Right cardiac atrium (tissue), 5 donors: ENCODE measurements at regions not wholly inside any gene's neighbourhood (a gene's known extent, or its start where the extent isn't known, plus 50 kb on each side); places are given as distances from the start of the nearest gene placed in this dataset.

ENCODE experiments used
- ATAC-seq, 2 donors: fragments of 200-7000 bp; cut with Tn5 transposase; one replicate each; pipeline versions ENCODE4 v1.8.0 to v1.9.1; 2020; ENCODE audit warnings: moderate library complexity in 2 of 2, mild to moderate bottlenecking in 1 of 2
- DNase-seq, 3 donors: peaks; one replicate each; pipeline ENCODE4 v3.0.0-alpha.2; 2020
- H3K27ac ChIP-seq: one replicate; pipeline ENCODE4 v1.5.1; 2013; ENCODE audit warnings: mild to moderate bottlenecking, low read length, control low read depth, moderate library complexity
- H3K27me3 ChIP-seq: one replicate; pipeline ENCODE4 v1.6.1; 2013; ENCODE audit not compliant: control insufficient read depth, insufficient read depth
- H3K4me1 ChIP-seq: one replicate; pipeline ENCODE4 v1.6.1; 2013; ENCODE audit warnings: low read length; ENCODE audit not compliant: control insufficient read depth, insufficient read depth
- H3K4me3 ChIP-seq: one replicate; pipeline ENCODE4 v1.5.1; 2013; ENCODE audit warnings: low read length, control low read depth
- H3K9me3 ChIP-seq: one replicate; pipeline ENCODE4 v1.6.1; 2013; ENCODE audit warnings: low read length; ENCODE audit not compliant: control insufficient read depth
- WGBS: extraction: QIAGEN DNeasy Blood & Tissue Kit; methylation state at CpG from one replicate; pipeline ENCODE4 v1.1.7; 2013; 5-methylcytosine and 5-hydroxymethylcytosine counted together
- intact Hi-C, 4 donors: fragments of 100-400 bp; cut with DNase I; formaldehyde crosslinking; loops; one replicate each; pipeline versions ENCODE4 v1.11.0 to v1.14.0; 2022 to 2023
- donor health status: healthy with polysubstance abuse.
- donor health status: DM: no; HTN: yes; CAD: no.
- donor health status: DM: no; HTN: no; CAD: no.
- donor health status: DM: no; HTN: yes; CAD: no; lungs with severe emphysema.
- donor health status: DM: yes; HTN: yes; CAD: no.

GRCh38 chr4:8707045-8707781 lies 114.6 kb downstream of the CPZ start:
- intact Hi-C loops, result no loop called here
- no peak for ATAC-seq
- no peak for DNase-seq
- Histone ChIP-seq H3K27me3 (no peaks in the 10 kb centered on the region), H3K9me3 (no peaks in the 10 kb centered on the region), H3K4me3 (no peak overlapping the region), H3K27ac (no peak overlapping the region), H3K4me1 (no peaks in the 10 kb centered on the region)
- 57% methylated on average over 15 of the region's 15 CpGs for WGBS

- WGBS, result 64% methylated on average over 21 of the region's 21 CpGs
- DNase-seq (no peak), ATAC-seq (no peak)
- Histone ChIP-seq H3K27ac (no peak overlapping the region), H3K27me3 (no peaks in the 10 kb centered on the region), H3K4me3 (no peak overlapping the region), H3K4me1 (no peaks in the 10 kb centered on the region), H3K9me3 (no peaks in the 10 kb centered on the region)
- intact Hi-C loops, result no loop called here
Observed at GRCh38 chr4:8706216-8707044, 113.9 kb downstream of the CPZ start.

DNA sequence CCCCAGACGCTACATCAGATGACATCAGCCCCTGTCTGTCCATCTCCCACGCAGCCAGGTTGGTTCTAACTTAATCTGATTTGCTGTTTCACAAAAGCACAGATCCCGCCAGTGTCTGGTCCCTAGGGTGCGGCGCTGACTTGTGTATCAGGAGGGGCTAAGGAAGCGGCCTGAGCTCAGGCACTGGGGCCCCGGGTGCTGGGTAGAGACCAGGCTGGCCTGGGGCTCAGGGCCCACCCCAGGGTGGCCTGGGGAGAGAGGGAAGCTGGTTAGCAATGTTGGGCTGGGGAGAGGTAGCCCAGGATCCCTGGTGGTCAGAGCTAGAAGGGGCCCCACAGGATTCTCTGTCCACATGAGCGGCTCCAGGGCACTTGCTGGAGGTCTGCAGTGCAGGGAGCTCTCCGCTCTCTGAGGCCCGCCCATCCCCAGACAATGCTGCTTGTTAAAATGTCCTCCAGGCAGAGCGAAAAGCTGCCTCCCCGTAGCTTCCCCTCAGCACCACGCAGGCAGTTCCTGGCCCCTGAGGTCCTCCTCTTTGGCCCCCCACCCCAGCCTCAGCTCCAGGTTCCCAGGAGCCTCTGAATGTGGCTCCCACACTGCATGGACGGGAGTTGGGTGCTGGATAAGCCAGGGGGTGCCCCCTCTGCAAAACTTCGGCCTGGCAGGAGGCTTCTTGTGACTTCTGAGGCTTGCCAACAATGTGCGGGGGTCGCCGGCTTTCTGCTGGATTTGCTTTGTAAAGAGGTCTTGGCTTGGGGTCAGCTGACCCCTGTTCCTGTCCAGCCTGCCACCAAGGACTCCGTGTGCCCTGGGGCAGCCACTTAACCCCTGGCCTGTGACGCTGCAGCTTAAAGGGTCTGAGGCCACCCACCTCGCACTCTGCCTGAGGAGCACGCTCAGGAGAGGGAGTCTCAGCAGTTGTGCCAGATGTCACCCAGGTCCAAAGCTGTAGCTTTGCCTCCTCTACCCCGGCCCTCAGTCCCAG lies 112.9 kb downstream of the CPZ start:
- H3K4me1 ChIP-seq, result no peaks in the 10 kb centered on the region
- H3K27me3 ChIP-seq, result no peaks in the 10 kb centered on the region
- H3K4me3 ChIP-seq, result no peak overlapping the region
- no peak for ATAC-seq
- no peak for DNase-seq
- no peak overlapping the region for H3K27ac ChIP-seq
- H3K9me3 ChIP-seq, result no peaks in the 10 kb centered on the region
- intact Hi-C loops, result no loop called here
- 55% methylated on average over 23 of the region's 23 CpGs for WGBS

DNA sequence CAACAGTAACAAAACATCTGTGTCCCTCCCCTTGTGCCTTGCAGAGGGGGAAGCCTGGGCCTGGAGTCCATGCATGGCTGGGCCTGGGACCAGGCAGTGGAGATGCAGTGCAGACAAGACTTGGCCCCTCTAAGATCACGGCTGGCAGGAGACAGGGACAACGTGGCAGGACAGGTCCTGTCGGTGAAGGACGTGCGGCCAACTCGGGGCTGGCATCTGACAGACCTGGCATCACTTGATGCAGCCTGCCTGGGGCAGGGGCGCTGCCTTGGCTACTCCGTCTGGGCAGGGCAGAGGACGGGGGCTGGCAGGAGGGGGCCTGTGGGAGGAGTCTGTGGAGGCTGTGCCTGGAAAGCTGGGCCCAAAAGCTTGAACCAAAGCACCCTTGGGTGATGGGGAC lies 112.1 kb downstream of the CPZ start:
- ATAC-seq (no peak), DNase-seq (no peak)
- intact Hi-C loops, result no loop called here
- 84% methylated on average over 9 of the region's 9 CpGs for WGBS
- no peak overlapping the region for H3K4me3 ChIP-seq
- H3K9me3 ChIP-seq, result no peaks in the 10 kb centered on the region
- no peaks in the 10 kb centered on the region for H3K4me1 ChIP-seq
- no peaks in the 10 kb centered on the region for H3K27me3 ChIP-seq
- no peak overlapping the region for H3K27ac ChIP-seq

DNA sequence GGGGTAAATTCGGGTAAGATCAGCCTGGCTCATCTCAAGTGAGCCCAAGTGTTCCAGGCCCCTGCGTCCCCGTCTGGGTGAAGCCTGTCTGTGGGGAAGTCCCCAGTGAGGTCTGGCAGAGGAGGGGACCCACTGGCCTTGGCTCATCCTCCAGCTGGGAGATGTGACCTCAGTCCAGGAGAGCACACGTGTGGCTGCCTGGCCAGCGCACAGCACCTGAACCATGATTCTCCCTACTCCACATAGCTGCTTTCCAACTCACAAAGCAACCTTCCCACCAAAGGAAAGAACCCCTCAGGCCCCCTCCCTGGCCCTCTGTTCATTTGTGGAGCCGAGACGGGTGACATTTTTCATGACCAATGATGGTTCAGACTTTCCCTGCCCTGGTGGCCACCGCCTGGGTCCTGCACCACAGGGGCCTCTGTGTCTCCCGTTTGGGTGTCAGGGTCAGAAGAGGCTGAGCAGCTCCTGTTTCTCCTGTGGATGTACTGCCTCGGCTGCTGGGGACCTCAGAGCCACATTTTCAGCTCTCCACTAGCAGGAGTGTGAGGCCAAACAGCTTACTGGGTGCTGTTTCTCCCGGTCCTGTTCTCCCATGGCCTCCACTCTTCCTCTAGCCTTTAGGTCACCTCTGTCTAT lies 111.4 kb downstream of the CPZ start:
- DNase-seq (no peak), ATAC-seq (no peak)
- H3K4me1 ChIP-seq, result no peaks in the 10 kb centered on the region
- 63% methylated on average over 11 of the region's 11 CpGs for WGBS
- no peak overlapping the region for H3K27ac ChIP-seq
- H3K9me3 ChIP-seq, result no peaks in the 10 kb centered on the region
- H3K27me3 ChIP-seq, result no peaks in the 10 kb centered on the region
- H3K4me3 ChIP-seq, result no peak overlapping the region
- intact Hi-C loops, result no loop called here

DNA sequence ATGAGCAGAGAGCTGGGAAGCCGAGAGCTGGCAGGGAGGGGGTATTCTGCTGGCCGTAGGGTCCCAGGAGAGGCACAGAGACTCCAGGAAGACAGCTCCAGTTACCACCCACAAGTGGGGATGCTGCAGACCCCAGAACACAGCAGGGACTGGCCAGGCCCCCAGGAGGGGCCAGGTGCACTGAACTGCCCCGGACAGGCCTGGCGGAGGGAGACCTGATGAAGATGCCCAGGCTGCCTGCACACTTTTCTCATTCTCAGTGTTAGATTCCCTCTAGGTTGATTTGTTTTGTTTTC lies 110.8 kb downstream of the CPZ start:
- WGBS, result 82% methylated on average over 4 of the region's 4 CpGs
- Histone ChIP-seq H3K27me3 (no peaks in the 10 kb centered on the region), H3K9me3 (no peaks in the 10 kb centered on the region), H3K4me3 (no peak overlapping the region), H3K4me1 (no peaks in the 10 kb centered on the region), H3K27ac (no peak overlapping the region)
- ATAC-seq (no peak), DNase-seq (no peak)
- intact Hi-C loops, result no loop called here

GRCh38 chr4:8702516-8703400 lies 110.2 kb downstream of the CPZ start:
- no peak for DNase-seq
- intact Hi-C loops, result no loop called here
- no peaks in the 10 kb centered on the region for H3K9me3 ChIP-seq
- no peak overlapping the region for H3K27ac ChIP-seq
- no peaks in the 10 kb centered on the region for H3K27me3 ChIP-seq
- no peak overlapping the region for H3K4me3 ChIP-seq
- no peaks in the 10 kb centered on the region for H3K4me1 ChIP-seq
- ATAC-seq, result no peak
- WGBS, result 70% methylated on average over 15 of the region's 15 CpGs

DNA sequence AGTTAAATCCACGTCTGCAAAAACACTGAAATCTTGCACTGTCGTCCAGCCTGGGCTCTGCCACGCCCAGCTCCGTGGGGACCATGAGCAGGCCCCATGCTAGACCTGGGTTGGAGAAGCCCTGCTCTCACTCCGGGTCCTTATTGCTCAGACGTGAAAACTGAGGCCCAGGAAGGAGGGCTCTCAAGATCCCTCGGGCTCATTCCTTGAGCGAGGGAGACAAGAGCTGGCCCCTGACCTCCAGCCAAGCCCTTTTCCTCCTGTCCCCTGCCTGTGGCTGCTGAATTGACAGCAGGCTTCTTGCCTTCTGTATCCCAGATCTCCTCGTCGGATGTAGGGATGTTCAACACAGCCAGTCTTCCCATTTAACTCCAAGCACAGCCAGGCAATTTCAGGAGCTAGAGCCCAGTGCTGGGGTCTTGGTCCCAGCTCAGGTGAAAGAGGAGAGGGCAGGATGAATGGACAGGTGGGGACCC lies 109.5 kb downstream of the CPZ start:
- DNase-seq (no peak), ATAC-seq (no peak)
- intact Hi-C loops, result no loop called here
- H3K27ac ChIP-seq, result no peak overlapping the region
- H3K4me1 ChIP-seq, result no peaks in the 10 kb centered on the region
- no peaks in the 10 kb centered on the region for H3K27me3 ChIP-seq
- no peak overlapping the region for H3K4me3 ChIP-seq
- no peaks in the 10 kb centered on the region for H3K9me3 ChIP-seq
- WGBS, result 54% methylated on average over 10 of the region's 10 CpGs

GRCh38 chr4:8701126-8702019 lies 108.8 kb downstream of the CPZ start:
- intact Hi-C loops, result no loop called here
- Histone ChIP-seq H3K27ac (no peak overlapping the region), H3K27me3 (no peaks in the 10 kb centered on the region), H3K4me1 (no peaks in the 10 kb centered on the region), H3K9me3 (no peaks in the 10 kb centered on the region), H3K4me3 (no peak overlapping the region)
- DNase-seq (no peak), ATAC-seq (no peak)
- 69% methylated on average over 22 of the region's 22 CpGs for WGBS
